SK-MEL-5 (cell line): ENCODE measurements at regions not wholly inside any gene's neighbourhood (a gene's known extent, or its start where the extent isn't known, plus 50 kb on each side); places are given as distances from the start of the nearest gene placed in this dataset.
A peak's percentile ranks its signal among the peaks of the same experiment; 100 is the strongest.

Source experiments
- DNase-seq: peaks from one replicate; pipeline ENCODE4 v3.0.0-alpha.2; 2016; ENCODE audit warnings: low read depth, low spot score
- in situ Hi-C: cut with HindIII; loops from 2 replicates; pipeline ENCODE4 v1.10.0; 2016; ENCODE audit warnings: low sequenced_read_pairs, high pct_unique_total_duplicates, low pct_unique_long_range_greater_than_20kb

DNA sequence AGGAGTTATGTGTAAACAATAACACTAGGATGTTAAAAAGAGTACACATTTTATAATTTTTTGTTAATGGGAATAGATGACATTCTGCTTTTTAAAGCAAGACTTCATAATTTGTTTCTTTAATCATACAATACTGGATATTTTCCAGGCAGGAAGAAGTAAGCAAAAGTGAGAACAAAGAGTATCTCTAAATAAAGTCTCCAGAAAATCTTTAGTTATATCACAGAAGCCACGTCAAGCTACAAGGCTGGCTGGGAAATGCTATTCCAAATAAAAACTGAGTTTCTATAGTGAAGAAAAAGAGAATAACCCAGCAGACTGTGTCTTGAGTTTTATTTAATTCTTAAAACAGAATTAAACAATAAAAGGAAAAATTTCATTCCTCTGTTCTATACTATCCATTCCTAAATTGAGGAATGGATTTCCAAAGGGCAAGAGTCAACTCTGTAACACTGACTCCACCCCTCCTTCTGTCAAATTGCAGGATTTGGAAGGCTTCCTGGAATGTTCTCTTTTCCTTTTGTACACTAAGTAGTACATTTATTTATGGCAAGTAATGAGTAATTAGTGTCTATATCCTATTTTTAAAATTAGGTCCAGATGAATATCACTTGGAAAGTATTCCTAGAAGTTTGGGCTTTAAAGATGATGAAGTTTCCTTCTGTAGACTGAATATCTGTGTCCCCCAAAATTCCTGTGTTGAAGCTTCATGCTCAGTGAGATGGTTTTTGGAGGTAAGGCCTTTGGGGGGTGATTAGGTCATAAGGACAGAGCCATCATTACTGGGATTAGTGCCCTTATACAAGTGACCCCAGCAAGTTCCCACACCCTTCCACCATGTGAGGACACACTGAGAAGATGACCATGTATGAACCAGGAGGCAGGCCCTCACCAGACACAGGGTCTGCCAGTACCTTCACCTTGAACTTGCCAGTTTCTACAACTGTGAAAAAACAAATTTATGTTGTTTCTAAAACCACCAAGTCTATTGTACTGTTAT is 290.9 kb downstream of the CRPPA start:
- DNase-seq: no peak
- in situ Hi-C loops: loop anchor here (25.0 kb wide), 1 partner anchor 282 kb away; the partner anchor contains the start of gene CRPPA

- in situ Hi-C loops: loop anchor here (25.0 kb wide), 1 partner anchor 283 kb away; the partner anchor contains the start of gene CRPPA
- no peak for DNase-seq
Measured at GRCh38 chr7:16129431-16130110, 291.8 kb downstream of the CRPPA start.

GRCh38 chr7:16123117-16123770 is 298.1 kb downstream of the CRPPA start:
- in situ Hi-C loops: no loop called here
- DNase-seq: no peak

DNA sequence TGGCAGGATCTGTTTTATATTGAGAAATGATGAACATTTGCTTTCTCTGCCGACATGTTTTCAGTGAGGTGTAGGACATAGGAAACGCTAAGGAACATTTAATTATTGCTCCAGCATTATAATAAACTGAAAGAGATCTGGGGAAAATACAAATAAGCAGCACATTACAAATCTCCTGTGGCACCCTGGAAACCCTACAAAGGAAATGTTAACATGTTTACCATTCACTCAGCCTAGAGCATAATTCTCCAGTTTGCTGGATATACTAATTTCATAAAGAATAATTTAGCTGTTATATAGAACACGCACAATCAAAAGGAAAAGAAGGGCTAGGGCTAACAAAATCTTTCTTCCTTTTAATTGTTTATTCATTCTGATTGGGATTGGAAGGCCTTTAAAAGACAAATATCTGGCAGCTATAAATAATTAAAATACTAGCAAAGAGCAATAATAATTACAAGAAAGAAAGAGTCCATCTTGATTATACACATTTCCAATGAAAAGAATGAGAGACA is 299.4 kb downstream of the CRPPA start:
- in situ Hi-C loops: no loop called here
- no peak for DNase-seq

GRCh38 chr7:16115374-16115773 is 306.0 kb downstream of the CRPPA start:
- in situ Hi-C loops: no loop called here

GRCh38 chr7:16114633-16115032 is 306.7 kb downstream of the CRPPA start:
- in situ Hi-C loops: no loop called here
- DNase-seq: peak; percentile 58

More at GRCh38 chr7:16115374-16115773, 306.0 kb downstream of the CRPPA start:
- DNase-seq: no peak

- DNase-seq: no peak
- in situ Hi-C loops: no loop called here
Measured at GRCh38 chr7:16114071-16114470, 307.3 kb downstream of the CRPPA start.

- in situ Hi-C loops: no loop called here
Measured at GRCh38 chr7:16113058-16113457, 308.3 kb downstream of the CRPPA start.

GRCh38 chr7:16106869-16107268 is 314.5 kb downstream of the CRPPA start:
- in situ Hi-C loops: no loop called here

More at GRCh38 chr7:16113058-16113457, 308.3 kb downstream of the CRPPA start:
- no peak for DNase-seq

GRCh38 chr7:16106300-16106699 is 315.0 kb downstream of the CRPPA start:
- DNase-seq: no peak
- in situ Hi-C loops: no loop called here

More at GRCh38 chr7:16106869-16107268, 314.5 kb downstream of the CRPPA start:
- no peak for DNase-seq

GRCh38 chr7:16099302-16099849 is 322.0 kb downstream of the CRPPA start:
- DNase-seq: no peak
- in situ Hi-C loops: no loop called here

- DNase-seq: peak; percentile 69
- in situ Hi-C loops: no loop called here
Measured at GRCh38 chr7:16098585-16099179, 322.7 kb downstream of the CRPPA start.

- no peak for DNase-seq
- in situ Hi-C loops: no loop called here
Measured at GRCh38 chr7:16098058-16098457, 323.3 kb downstream of the CRPPA start.

DNA sequence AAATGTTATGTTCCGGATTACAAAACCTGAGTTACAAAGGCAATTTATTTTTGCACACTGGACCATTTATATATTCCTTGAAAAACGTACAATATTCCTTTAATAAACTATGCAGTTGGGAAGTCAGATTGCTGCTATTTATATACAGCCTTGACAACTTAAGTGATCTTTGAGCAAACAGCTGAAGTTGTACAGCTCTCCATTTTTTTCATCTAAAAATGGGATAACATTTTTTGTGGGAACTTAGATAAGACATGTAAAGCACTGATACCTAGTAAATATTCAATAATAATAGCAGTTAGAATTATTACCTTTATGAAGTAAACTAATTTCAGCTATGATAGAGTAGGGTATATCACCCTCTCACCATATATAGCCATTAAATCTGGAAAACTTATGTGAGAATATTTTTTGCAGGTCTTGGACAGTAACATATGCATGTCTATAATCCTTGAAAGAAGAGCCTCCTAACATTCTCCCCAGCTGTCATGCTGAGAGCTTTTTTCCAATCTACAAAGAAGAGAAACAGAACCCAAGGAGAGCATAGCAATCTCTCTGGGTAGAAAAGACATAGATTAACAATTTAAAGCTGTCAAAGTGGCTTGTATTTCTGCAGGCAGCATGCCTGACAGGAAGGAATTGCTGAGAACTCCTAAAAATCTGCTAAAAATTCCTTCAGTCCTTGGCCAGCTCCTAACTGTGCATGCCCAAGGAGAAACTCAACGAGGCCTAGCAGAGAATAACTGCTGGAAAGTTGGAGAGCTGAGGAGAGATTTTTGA is 326.0 kb downstream of the CRPPA start:
- in situ Hi-C loops: no loop called here
- DNase-seq: no peak

DNA sequence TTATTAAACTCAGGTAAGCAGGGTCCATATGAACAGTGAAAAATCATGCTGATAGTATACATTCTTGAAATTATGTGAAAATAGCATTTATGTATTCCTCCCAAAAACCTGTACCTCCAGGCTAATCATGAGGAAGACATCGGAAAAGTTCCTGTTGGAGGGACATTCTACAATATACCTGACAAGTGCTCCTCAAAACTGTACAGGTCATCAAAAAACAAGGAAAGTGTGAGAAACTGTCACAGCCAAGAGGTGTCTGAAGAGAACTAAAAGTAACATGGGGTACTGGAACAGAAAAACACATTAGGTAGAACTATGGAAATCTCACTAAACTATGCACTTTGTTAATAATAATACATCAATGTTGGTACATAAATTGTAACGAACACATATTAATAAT is 326.7 kb downstream of the CRPPA start:
- no peak for DNase-seq
- in situ Hi-C loops: no loop called here

- in situ Hi-C loops: no loop called here
Measured at GRCh38 chr7:16092711-16093110, 328.6 kb downstream of the CRPPA start.

More at GRCh38 chr7:16092711-16093110, 328.6 kb downstream of the CRPPA start:
- no peak for DNase-seq
